ENCODE measurements at regions not wholly inside any gene's neighbourhood (a gene's known extent, or its start where the extent isn't known, plus 50 kb on each side); places are given as distances from the start of the nearest gene placed in this dataset.

DNA sequence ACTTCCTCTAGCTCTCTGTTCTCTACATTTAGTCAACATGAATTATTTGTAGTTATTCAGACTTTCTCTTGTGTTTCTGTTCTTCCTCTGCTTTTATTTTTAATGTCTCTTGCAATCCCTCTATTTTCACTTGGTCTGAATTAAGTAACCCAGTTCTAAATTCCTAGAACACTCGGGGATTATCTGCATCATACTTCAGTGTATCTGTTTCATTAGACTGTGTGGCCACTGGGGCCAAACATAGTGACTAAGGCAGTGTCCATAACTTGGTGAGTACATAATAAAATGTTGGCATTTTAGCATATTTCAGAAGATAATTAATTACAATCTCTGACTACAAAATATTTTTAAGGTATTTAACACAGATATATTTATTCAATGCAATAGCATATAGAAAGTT is 1087.2 kb upstream of the B3GALT2 start:
- H3K4me3 ChIP-seq (ENCODE audit: low read length, poor library complexity, severe bottlenecking): no peak overlapping the region
- no peak overlapping the region for H2AFZ ChIP-seq (ENCODE audit: low read length)
- no peaks in the 10 kb centered on the region for H4K20me1 ChIP-seq (ENCODE audit: insufficient read depth, low read length, poor library complexity, severe bottlenecking)
- no peaks in the 10 kb centered on the region for H3F3A ChIP-seq (ENCODE audit: low read depth)
- no peak for TF ChIP-seq EZH2phosphoT487 (IDR thresholded peaks at IDR 0.05; ENCODE audit: borderline replicate concordance)
- no peak for TF ChIP-seq CTCF (conservative IDR thresholded peaks at IDR 0.05; ENCODE audit: low read length)
- H3K27me3 ChIP-seq (ENCODE audit: insufficient read depth, low read length, poor library complexity, severe bottlenecking): no peaks in the 10 kb centered on the region
- no peaks in the 10 kb centered on the region for H3K79me2 ChIP-seq (ENCODE audit: insufficient read depth, low read length)
- H3K4me1 ChIP-seq (ENCODE audit: insufficient read depth, low read length, poor library complexity, severe bottlenecking): no peaks in the 10 kb centered on the region
- H3K9me2 ChIP-seq (replicated peaks; ENCODE audit: low read depth, low read length): no peaks in the 10 kb centered on the region
- no peak overlapping the region for H3K4me2 ChIP-seq (ENCODE audit: low read depth, low read length, poor library complexity, severe bottlenecking)
- H3K9me3 ChIP-seq (ENCODE audit: insufficient read depth, low read depth, low read length): no peaks in the 10 kb centered on the region
- H3K36me3 ChIP-seq (ENCODE audit: insufficient read depth, low read length): no peaks in the 10 kb centered on the region
- no peak overlapping the region for H3K9ac ChIP-seq (ENCODE audit: low read depth, low read length, poor library complexity, severe bottlenecking)

- no peak overlapping the region for H2AFZ ChIP-seq (ENCODE audit: low read length)
- no peak overlapping the region for H3K4me2 ChIP-seq (ENCODE audit: low read depth, low read length, poor library complexity, severe bottlenecking)
- no peaks in the 10 kb centered on the region for H3K9me3 ChIP-seq (ENCODE audit: insufficient read depth, low read depth, low read length)
- H3F3A ChIP-seq (ENCODE audit: low read depth): no peaks in the 10 kb centered on the region
- H3K4me1 ChIP-seq (ENCODE audit: insufficient read depth, low read length, poor library complexity, severe bottlenecking): no peaks in the 10 kb centered on the region
- H3K36me3 ChIP-seq (ENCODE audit: insufficient read depth, low read length): no peaks in the 10 kb centered on the region
- H4K20me1 ChIP-seq (ENCODE audit: insufficient read depth, low read length, poor library complexity, severe bottlenecking): no peaks in the 10 kb centered on the region
- no peaks in the 10 kb centered on the region for H3K27me3 ChIP-seq (ENCODE audit: insufficient read depth, low read length, poor library complexity, severe bottlenecking)
- H3K79me2 ChIP-seq (ENCODE audit: insufficient read depth, low read length): no peaks in the 10 kb centered on the region
- no peak overlapping the region for H3K4me3 ChIP-seq (ENCODE audit: low read length, poor library complexity, severe bottlenecking)
- TF ChIP-seq CTCF (conservative IDR thresholded peaks at IDR 0.05; ENCODE audit: low read length): no peak
- no peak for TF ChIP-seq EZH2phosphoT487 (IDR thresholded peaks at IDR 0.05; ENCODE audit: borderline replicate concordance)
- H3K9me2 ChIP-seq (replicated peaks; ENCODE audit: low read depth, low read length): no peaks in the 10 kb centered on the region
- H3K9ac ChIP-seq (ENCODE audit: low read depth, low read length, poor library complexity, severe bottlenecking): no peak overlapping the region
Measured at GRCh38 chr1:194268839-194269238, 1082.4 kb upstream of the B3GALT2 start.

- H3K9ac ChIP-seq (ENCODE audit: low read depth, low read length, poor library complexity, severe bottlenecking): no peak overlapping the region
- peaks cover 5% of the 10 kb centered on the region; the same call in 1 of the 2 replicates for H3K9me3 ChIP-seq (ENCODE audit: insufficient read depth, low read depth, low read length)
- H3K79me2 ChIP-seq (ENCODE audit: insufficient read depth, low read length): no peaks in the 10 kb centered on the region
- H3K4me2 ChIP-seq (ENCODE audit: low read depth, low read length, poor library complexity, severe bottlenecking): no peak overlapping the region
- no peaks in the 10 kb centered on the region for H3F3A ChIP-seq (ENCODE audit: low read depth)
- H3K36me3 ChIP-seq (ENCODE audit: insufficient read depth, low read length): no peaks in the 10 kb centered on the region
- H3K4me1 ChIP-seq (ENCODE audit: insufficient read depth, low read length, poor library complexity, severe bottlenecking): no peaks in the 10 kb centered on the region
- H3K27me3 ChIP-seq (ENCODE audit: insufficient read depth, low read length, poor library complexity, severe bottlenecking): no peaks in the 10 kb centered on the region
- no peaks in the 10 kb centered on the region for H4K20me1 ChIP-seq (ENCODE audit: insufficient read depth, low read length, poor library complexity, severe bottlenecking)
- no peaks in the 10 kb centered on the region for H3K9me2 ChIP-seq (replicated peaks; ENCODE audit: low read depth, low read length)
- TF ChIP-seq EZH2phosphoT487 (IDR thresholded peaks at IDR 0.05; ENCODE audit: borderline replicate concordance) (no peak), CTCF (conservative IDR thresholded peaks at IDR 0.05; ENCODE audit: low read length) (no peak)
- no peak overlapping the region for H2AFZ ChIP-seq (ENCODE audit: low read length)
- H3K4me3 ChIP-seq (ENCODE audit: low read length, poor library complexity, severe bottlenecking): no peak overlapping the region
Measured at GRCh38 chr1:194267021-194267420, 1080.6 kb upstream of the B3GALT2 start.

Data from Loucy (cell line).